IMR-90 (cell line): ENCODE measurements at regions not wholly inside any gene's neighbourhood (a gene's known extent, or its start where the extent isn't known, plus 50 kb on each side); places are given as distances from the start of the nearest gene placed in this dataset.

Experiments used
- ATAC-seq: fragments of 200-7000 bp; cut with Tn5 transposase; 2 replicates; pipeline ENCODE4 v1.9.1; 2020; ENCODE audit warnings: low read depth, mild to moderate bottlenecking, moderate library complexity
- BruUV-seq: library from RNA; stranded (reverse); fragments of 400-500 nt; replicated peaks from 2 replicates; lab custom pipeline; 2021; lab: Mats Ljungman, UMichigan
- CTCF ChIA-PET: fragments of 300-600 bp; formaldehyde crosslinking; extraction: SDS; loops from one replicate; lab custom pipeline; 2021; ENCODE audit warnings: antibody characterized with exemption; lab: Yijun Ruan, JAX
- POLR2A ChIA-PET: fragments of 300-600 bp; sonication (Branson Sonifier 250); formaldehyde crosslinking; loops from one replicate; lab custom pipeline; 2022; ENCODE audit warnings: antibody characterized with exemption; ENCODE audit not compliant: unreplicated experiment; lab: Charles Lee
- DNase-seq: peaks from one replicate; pipeline ENCODE4 v3.0.0; 2013
- H2AFZ ChIP-seq: replicated peaks from 2 replicates; pipeline ENCODE3; 2013; ENCODE audit warnings: low read length, mild to moderate bottlenecking; ENCODE audit not compliant: poor library complexity
- H2AK5ac ChIP-seq: 2 replicates; pipeline ENCODE4 v1.6.1; 2013; ENCODE audit warnings: low read depth, low read length, inconsistent platforms
- H2AK9ac ChIP-seq: replicated peaks from 2 replicates; pipeline ENCODE3; 2013; ENCODE audit warnings: mild to moderate bottlenecking, low read depth, low read length, moderate library complexity; ENCODE audit not compliant: poor library complexity
- H2BK120ac ChIP-seq: 2 replicates; pipeline ENCODE4 v1.6.1; 2013; ENCODE audit warnings: low read depth, low read length, inconsistent platforms
- H2BK15ac ChIP-seq: 3 replicates; pipeline ENCODE4 v1.6.1; 2013; ENCODE audit warnings: low read depth, low read length, inconsistent platforms
- H2BK20ac ChIP-seq: 2 replicates; pipeline ENCODE4 v1.6.1; 2013; ENCODE audit warnings: low read depth, mild to moderate bottlenecking, inconsistent platforms, low read length, moderate library complexity
- H2BK5ac ChIP-seq: 2 replicates; pipeline ENCODE4 v1.6.1; 2013; ENCODE audit warnings: mild to moderate bottlenecking, low read depth, low read length, inconsistent platforms; ENCODE audit not compliant: poor library complexity, severe bottlenecking
- H3K14ac ChIP-seq: replicated peaks from 2 replicates; pipeline ENCODE4 v1.6.1; 2013; ENCODE audit warnings: low read depth, low read length, inconsistent platforms
- H3K18ac ChIP-seq: 2 replicates; pipeline ENCODE4 v1.6.1; 2013; ENCODE audit warnings: low read depth, low read length, control low read depth
- H3K23ac ChIP-seq: 2 replicates; pipeline ENCODE4 v1.6.1; 2013; ENCODE audit warnings: low read depth, low read length, inconsistent platforms
- H3K27ac ChIP-seq: 2 replicates; pipeline ENCODE4 v1.5.1; 2013; ENCODE audit warnings: mild to moderate bottlenecking, control low read depth, low read length; ENCODE audit not compliant: insufficient read depth
- H3K27me3 ChIP-seq: 2 replicates; pipeline ENCODE4 v1.6.1; 2013; ENCODE audit warnings: low read length; ENCODE audit not compliant: control insufficient read depth, insufficient read depth
- H3K36me3 ChIP-seq: 2 replicates; pipeline ENCODE4 v1.6.1; 2013; ENCODE audit warnings: low read length, mixed read lengths; ENCODE audit not compliant: control insufficient read depth, insufficient read depth
- H3K4ac ChIP-seq: 2 replicates; pipeline ENCODE4 v1.6.1; 2013; ENCODE audit warnings: low read depth, low read length, inconsistent platforms
- H3K4me1 ChIP-seq: 2 replicates; pipeline ENCODE4 v1.6.1; 2013; ENCODE audit warnings: low read length, mixed read lengths; ENCODE audit not compliant: control insufficient read depth, insufficient read depth
- H3K4me2 ChIP-seq: 2 replicates; pipeline ENCODE4 v1.6.1; 2013; ENCODE audit warnings: low read depth, mild to moderate bottlenecking, control low read depth, low read length, moderate library complexity
- H3K4me3 ChIP-seq: 2 replicates; pipeline ENCODE4 v1.5.1; 2013; ENCODE audit warnings: low read depth, mild to moderate bottlenecking, control low read depth, low read length, moderate library complexity; ENCODE audit not compliant: insufficient read depth
- H3K56ac ChIP-seq: 2 replicates; pipeline ENCODE4 v1.6.1; 2013; ENCODE audit warnings: low read length, inconsistent platforms; ENCODE audit not compliant: insufficient read depth; ENCODE audit errors: extremely low read depth
- H3K79me1 ChIP-seq, 2 experiments: 2 replicates each; pipeline ENCODE4 v1.6.1; 2013; ENCODE audit warnings: low read length in 2 of 2, inconsistent platforms in 1 of 2, low read depth in 1 of 2
- H3K9ac ChIP-seq: 2 replicates; pipeline ENCODE4 v1.6.1; 2013; ENCODE audit warnings: low read depth, low read length, control low read depth
- H3K9me1 ChIP-seq: 2 replicates; pipeline ENCODE4 v1.6.1; 2013; ENCODE audit warnings: low read length, inconsistent platforms; ENCODE audit not compliant: insufficient read depth
- H3K9me3 ChIP-seq: 2 replicates; pipeline ENCODE4 v1.6.1; 2013; ENCODE audit warnings: low read length; ENCODE audit not compliant: control insufficient read depth, insufficient read depth
- H4K20me1 ChIP-seq: 2 replicates; pipeline ENCODE4 v1.6.1; 2013; ENCODE audit warnings: low read length, inconsistent platforms; ENCODE audit not compliant: insufficient read depth
- H4K5ac ChIP-seq: 2 replicates; pipeline ENCODE4 v1.6.1; 2013; ENCODE audit warnings: mild to moderate bottlenecking, low read depth, low read length, control low read depth
- H4K8ac ChIP-seq, 2 experiments: 2 replicates each; pipeline ENCODE4 v1.6.1; 2013; ENCODE audit warnings: low read depth in 2 of 2, low read length in 2 of 2, control low read depth in 1 of 2, inconsistent platforms in 1 of 2
- H4K91ac ChIP-seq: 2 replicates; pipeline ENCODE4 v1.6.1; 2013; ENCODE audit warnings: low read depth, low read length, inconsistent platforms; ENCODE audit not compliant: insufficient read depth
- BHLHE40 ChIP-seq: fragments of 150-350 bp; IDR thresholded peaks from 2 replicates; pipeline ENCODE4 v1.6.1; 2016; ENCODE audit warnings: mild to moderate bottlenecking, low read depth, low read length
- CEBPB ChIP-seq: IDR thresholded peaks from 2 replicates; pipeline ENCODE4 v1.6.1; 2012; ENCODE audit warnings: low read depth, low read length, improper control_type of control experiment
- CHD1 ChIP-seq: IDR thresholded peaks from 2 replicates; pipeline ENCODE4 v1.6.1; 2012; ENCODE audit warnings: low read depth, low read length, improper control_type of control experiment
- FOS ChIP-seq: fragments of 150-350 bp; IDR thresholded peaks from 2 replicates; pipeline ENCODE4 v1.6.1; 2016; ENCODE audit warnings: low read depth, low read length
- MAFK ChIP-seq: IDR thresholded peaks from 2 replicates; pipeline ENCODE4 v1.6.1; 2012; ENCODE audit warnings: low read depth, low read length, improper control_type of control experiment
- MAZ ChIP-seq: IDR thresholded peaks from 2 replicates; pipeline ENCODE4 v1.6.1; 2012; ENCODE audit warnings: low read depth, mild to moderate bottlenecking, low read length, improper control_type of control experiment, moderate library complexity, borderline replicate concordance
- MXI1 ChIP-seq: IDR thresholded peaks from 2 replicates; pipeline ENCODE4 v1.6.1; 2012; ENCODE audit warnings: low read depth, mild to moderate bottlenecking, low read length, moderate library complexity, borderline replicate concordance
- NFE2L2 ChIP-seq: fragments of 150-350 bp; IDR thresholded peaks from 2 replicates; pipeline ENCODE4 v1.6.1; 2016; ENCODE audit warnings: low read depth, mild to moderate bottlenecking, low read length
- POLR2A ChIP-seq: IDR thresholded peaks from 2 replicates; pipeline ENCODE4 v1.6.1; 2012; ENCODE audit warnings: mild to moderate bottlenecking, low read depth, low read length
- RAD21 ChIP-seq: IDR thresholded peaks from 2 replicates; pipeline ENCODE4 v1.6.1; 2012; ENCODE audit warnings: low read length, improper control_type of control experiment
- RCOR1 ChIP-seq: IDR thresholded peaks from 2 replicates; pipeline ENCODE4 v1.6.1; 2012; ENCODE audit warnings: mild to moderate bottlenecking, low read length, improper control_type of control experiment; ENCODE audit not compliant: insufficient replicate concordance
- RFX5 ChIP-seq: IDR thresholded peaks from 2 replicates; pipeline ENCODE4 v1.8.0; 2012; ENCODE audit warnings: low read depth, mild to moderate bottlenecking, low read length, moderate library complexity
- SMC3 ChIP-seq: fragments of 150-350 bp; IDR thresholded peaks from 2 replicates; pipeline ENCODE4 v1.6.1; 2016; ENCODE audit warnings: low read depth, mild to moderate bottlenecking, antibody characterized with exemption, low read length, moderate library complexity
- WGBS, 2 experiments: methylation state at CpG; one replicate each; pipeline versions ENCODE4 v1.1.5 to v1.1.7; 2013; ENCODE audit warnings: missing lambda C conversion rate in 2 of 2; ENCODE audit not compliant: insufficient read length in 1 of 2; ENCODE audit errors: extremely low coverage in 2 of 2; 5-methylcytosine and 5-hydroxymethylcytosine counted together
- dilution Hi-C: fragments of 300-500 bp; cut with HindIII; formaldehyde crosslinking; loops from one replicate; pipeline ENCODE4 v1.14.3; 2018; ENCODE audit warnings: low sequenced_read_pairs; ENCODE audit not compliant: unreplicated experiment
- in situ Hi-C: fragments of 300-500 bp; cut with MboI; formaldehyde crosslinking; loops from 3 replicates; pipeline ENCODE4 v1.14.3; 2019; ENCODE audit warnings: low sequenced_read_pairs, inconsistent platforms, mixed read lengths
- intact Hi-C: fragments of 100-400 bp; cut with micrococcal nuclease; formaldehyde crosslinking; loops from 2 replicates; pipeline ENCODE4 v1.10.0; 2022
- TF ChIP-seq, protein P1 (sequence below): conservative IDR thresholded peaks from 2 replicates; pipeline ENCODE4 v1.5.1; 2012; ENCODE audit warnings: mild to moderate bottlenecking, low read depth, low read length, improper control_type of control experiment
- TF ChIP-seq, protein P2 (sequence below): fragments of 150-350 bp; IDR thresholded peaks from 2 replicates; pipeline ENCODE4 v1.6.1; 2017; ENCODE audit warnings: mild to moderate bottlenecking, antibody characterized with exemption, low read length, low read depth
- TF ChIP-seq, protein P3 (sequence below): fragments of 150-350 bp; IDR thresholded peaks from 2 replicates; pipeline ENCODE4 v1.6.1; 2016; ENCODE audit warnings: low read depth, mild to moderate bottlenecking, low read length, moderate library complexity, borderline replicate concordance

DNA sequence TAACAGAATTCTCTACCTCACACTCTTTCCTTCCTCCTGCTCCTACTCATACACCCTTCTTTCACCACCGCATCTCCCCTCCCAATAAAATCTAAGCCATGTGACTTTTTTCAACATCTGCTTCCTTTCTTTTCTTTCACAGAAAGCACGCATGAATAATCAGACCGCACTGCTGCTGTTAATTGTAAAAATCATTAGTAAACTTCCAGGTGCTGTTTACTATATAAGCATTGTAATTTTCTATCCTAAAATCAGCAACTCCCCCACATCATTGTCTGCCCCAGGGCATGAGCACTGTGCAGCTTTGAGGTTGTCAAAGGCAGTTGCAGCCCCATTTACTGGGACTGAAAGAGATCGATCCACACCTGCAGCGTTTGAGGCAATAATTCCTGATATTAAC lies 782.6 kb upstream of the ID2 start:
- Histone ChIP-seq H3K27ac (no peak overlapping the region), H2AK5ac (no peak overlapping the region), H2AFZ (no peak overlapping the region), H4K5ac (no peak overlapping the region), H3K36me3 (no peaks in the 10 kb centered on the region), H4K91ac (no peak overlapping the region), H3K4me2 (no peak overlapping the region), H2BK5ac (no peak overlapping the region), H3K56ac (no peak overlapping the region), H3K27me3 (no peaks in the 10 kb centered on the region), H4K8ac (no peak overlapping the region), H3K9me3 (no peaks in the 10 kb centered on the region; the same call in 1 of the 2 replicates), H3K23ac (no peak overlapping the region), H3K9ac (no peak overlapping the region), H3K4me3 (no peak overlapping the region), H3K79me1 (no peaks in the 10 kb centered on the region), H3K4ac (no peak overlapping the region), H2BK120ac (no peak overlapping the region), H3K4me1 (peaks cover 2% of the 10 kb centered on the region; the same call in 1 of the 2 replicates), H3K9me1 (0 out of 2 replicates have a peak, but pooled peaks cover 4% of the 10 kb centered on the region), H4K20me1 (no peaks in the 10 kb centered on the region), H2BK20ac (no peak overlapping the region), H3K18ac (no peak overlapping the region), H3K14ac (no peak overlapping the region), H2AK9ac (no peak overlapping the region), H2BK15ac (no peak overlapping the region)
- POLR2A ChIA-PET, result no interaction called here
- no peak for TF ChIP-seq RCOR1
- TF ChIP-seq SMC3, result no peak
- TF ChIP-seq RFX5, result no peak
- no peak for TF ChIP-seq CEBPB
- TF ChIP-seq BHLHE40, result no peak
- TF ChIP-seq NFE2L2, result no peak
- TF ChIP-seq, protein P1, sequence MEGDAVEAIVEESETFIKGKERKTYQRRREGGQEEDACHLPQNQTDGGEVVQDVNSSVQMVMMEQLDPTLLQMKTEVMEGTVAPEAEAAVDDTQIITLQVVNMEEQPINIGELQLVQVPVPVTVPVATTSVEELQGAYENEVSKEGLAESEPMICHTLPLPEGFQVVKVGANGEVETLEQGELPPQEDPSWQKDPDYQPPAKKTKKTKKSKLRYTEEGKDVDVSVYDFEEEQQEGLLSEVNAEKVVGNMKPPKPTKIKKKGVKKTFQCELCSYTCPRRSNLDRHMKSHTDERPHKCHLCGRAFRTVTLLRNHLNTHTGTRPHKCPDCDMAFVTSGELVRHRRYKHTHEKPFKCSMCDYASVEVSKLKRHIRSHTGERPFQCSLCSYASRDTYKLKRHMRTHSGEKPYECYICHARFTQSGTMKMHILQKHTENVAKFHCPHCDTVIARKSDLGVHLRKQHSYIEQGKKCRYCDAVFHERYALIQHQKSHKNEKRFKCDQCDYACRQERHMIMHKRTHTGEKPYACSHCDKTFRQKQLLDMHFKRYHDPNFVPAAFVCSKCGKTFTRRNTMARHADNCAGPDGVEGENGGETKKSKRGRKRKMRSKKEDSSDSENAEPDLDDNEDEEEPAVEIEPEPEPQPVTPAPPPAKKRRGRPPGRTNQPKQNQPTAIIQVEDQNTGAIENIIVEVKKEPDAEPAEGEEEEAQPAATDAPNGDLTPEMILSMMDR, result no peak
- TF ChIP-seq, protein P2, sequence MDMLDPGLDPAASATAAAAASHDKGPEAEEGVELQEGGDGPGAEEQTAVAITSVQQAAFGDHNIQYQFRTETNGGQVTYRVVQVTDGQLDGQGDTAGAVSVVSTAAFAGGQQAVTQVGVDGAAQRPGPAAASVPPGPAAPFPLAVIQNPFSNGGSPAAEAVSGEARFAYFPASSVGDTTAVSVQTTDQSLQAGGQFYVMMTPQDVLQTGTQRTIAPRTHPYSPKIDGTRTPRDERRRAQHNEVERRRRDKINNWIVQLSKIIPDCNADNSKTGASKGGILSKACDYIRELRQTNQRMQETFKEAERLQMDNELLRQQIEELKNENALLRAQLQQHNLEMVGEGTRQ, result no peak
- TF ChIP-seq RAD21, result no peak
- no peak for TF ChIP-seq MXI1
- TF ChIP-seq, protein P3, sequence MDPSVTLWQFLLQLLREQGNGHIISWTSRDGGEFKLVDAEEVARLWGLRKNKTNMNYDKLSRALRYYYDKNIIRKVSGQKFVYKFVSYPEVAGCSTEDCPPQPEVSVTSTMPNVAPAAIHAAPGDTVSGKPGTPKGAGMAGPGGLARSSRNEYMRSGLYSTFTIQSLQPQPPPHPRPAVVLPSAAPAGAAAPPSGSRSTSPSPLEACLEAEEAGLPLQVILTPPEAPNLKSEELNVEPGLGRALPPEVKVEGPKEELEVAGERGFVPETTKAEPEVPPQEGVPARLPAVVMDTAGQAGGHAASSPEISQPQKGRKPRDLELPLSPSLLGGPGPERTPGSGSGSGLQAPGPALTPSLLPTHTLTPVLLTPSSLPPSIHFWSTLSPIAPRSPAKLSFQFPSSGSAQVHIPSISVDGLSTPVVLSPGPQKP, result no peak
- no peak for TF ChIP-seq MAFK
- no peak for TF ChIP-seq POLR2A
- no peak for TF ChIP-seq FOS
- TF ChIP-seq MAZ, result no peak
- no peak for TF ChIP-seq CHD1
- in situ Hi-C loops, result no loop called here
- BruUV-seq, result no TSS peak
- CTCF ChIA-PET, result no interaction called here
- dilution Hi-C loops, result no loop called here
- ATAC-seq (no peak), DNase-seq (no peak)
- intact Hi-C loops, result no loop called here
- WGBS, 2 experiments, result 38 to 100% methylated on average over 1 of the region's 5 CpGs
